ENCODE measurements at regions not wholly inside any gene's neighbourhood (a gene's known extent, or its start where the extent isn't known, plus 50 kb on each side); places are given as distances from the start of the nearest gene placed in this dataset.
A peak's percentile ranks its signal among the peaks of the same experiment; 100 is the strongest.
"Not testable (repeated sequence)": the region's sequence is repeated elsewhere in the genome, so short reads cannot be mapped to it uniquely, and the experiment has no call there.

GRCh38 chr10:14423111-14423744, 92.5 kb upstream of the FRMD4A start:
- no peak for DNase-seq

DNA sequence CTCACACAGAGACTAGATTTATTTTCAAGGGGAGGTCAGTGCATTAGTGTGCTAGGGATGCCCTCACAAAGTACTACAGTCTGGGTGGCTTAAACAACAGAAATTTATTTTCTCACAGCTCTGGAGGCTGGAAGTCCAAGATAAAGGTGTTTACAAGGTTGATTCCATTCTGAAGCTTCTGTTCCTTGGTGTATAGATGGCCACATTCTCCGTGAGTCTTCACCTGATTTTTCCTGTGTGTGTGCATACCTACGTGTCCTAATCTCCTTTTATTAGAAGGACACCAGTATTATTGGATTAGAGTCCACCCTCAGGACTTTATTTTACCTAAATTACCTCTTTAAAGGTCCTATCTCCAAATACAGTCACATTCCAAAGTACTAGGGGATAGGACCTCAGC, 91.7 kb upstream of the FRMD4A start:
- DNase-seq: no peak

DNA sequence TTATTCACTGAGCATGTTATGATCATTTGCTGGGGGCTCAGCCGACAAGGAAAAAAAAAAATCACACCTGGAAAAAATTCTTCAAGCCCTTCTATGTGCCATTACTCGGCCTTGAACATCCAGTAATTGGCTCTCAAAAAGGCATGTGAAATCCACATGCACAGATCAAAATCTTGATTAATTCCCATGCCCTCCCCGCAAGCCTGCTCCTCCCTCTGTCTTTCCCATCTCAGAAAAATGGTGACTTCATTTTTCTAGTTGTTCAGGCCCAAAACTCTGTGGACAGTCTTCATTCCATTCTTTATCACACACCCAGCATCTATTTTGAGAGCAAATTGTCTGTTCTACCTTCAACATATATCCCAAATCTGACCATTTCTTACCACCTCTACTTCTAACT, 91.2 kb upstream of the FRMD4A start:
- DNase-seq: no peak

DNA sequence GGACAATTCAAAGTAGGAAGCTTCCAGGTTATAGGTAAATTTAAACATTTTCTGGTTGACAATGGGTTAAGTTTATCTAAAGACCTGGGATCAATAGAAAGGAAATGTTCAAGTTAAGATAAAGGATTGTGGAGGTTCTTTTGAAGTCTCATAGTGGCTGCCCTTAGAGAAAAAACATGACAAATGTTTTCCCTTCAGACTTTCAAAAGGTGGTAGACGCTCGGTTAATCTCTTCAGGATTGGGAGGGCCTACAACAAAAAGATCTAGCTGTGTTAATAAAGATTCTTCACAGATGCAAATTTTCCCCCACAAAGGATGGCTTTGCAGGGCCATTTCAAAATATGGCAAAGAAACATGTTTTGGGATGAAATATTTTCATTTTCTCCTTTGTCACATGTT, 86.6 kb upstream of the FRMD4A start:
- not testable (repeated sequence) for DNase-seq

DNA sequence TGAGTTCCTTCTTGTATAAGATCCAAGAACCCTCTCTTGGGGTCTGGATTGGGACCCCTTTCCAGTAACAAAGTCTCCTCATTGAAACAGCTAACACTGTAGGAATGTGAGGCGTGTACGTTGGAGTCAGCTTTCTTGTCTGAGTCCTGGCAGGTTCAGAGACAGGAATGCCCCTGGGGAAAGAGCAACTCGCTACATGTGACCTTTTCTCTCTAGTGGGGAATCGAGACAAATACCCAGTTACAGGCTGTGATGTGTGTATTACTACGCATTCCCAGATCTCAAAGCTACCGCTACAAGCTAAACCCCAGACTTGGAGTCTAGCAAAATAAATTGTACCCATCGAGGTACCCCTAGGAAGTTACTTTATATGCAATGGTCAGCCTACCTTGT, 85.6 kb upstream of the FRMD4A start:
- no peak for DNase-seq

DNA sequence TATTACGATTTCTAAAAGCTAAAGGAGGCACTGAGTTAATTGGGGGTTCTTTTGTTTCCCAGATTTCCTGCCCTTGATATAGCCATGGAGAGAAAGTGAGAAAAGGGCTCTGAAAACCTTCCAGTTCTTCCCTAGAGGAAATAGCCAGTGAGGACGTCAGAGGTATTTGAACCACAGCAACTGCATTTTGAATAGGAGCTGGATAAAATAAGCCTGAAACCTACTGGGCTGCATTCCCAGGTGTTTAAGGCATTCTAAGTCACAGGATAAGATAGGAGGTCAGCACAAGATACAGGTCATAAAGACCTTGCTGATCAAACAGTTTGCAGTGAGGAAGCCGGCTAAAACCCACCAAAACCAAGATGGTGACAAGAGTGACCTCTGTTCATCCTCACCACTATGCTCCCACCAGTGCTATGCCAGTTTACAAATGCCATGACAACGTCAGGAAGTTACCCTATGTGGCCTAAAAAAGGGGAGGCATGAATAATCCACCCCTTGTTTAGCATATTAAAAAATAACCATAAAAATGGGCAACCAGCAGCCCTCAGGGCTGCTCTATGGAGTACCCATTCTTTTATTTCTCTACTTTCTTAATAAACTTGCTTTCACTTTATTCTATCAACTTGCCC, 85.1 kb upstream of the FRMD4A start:
- no peak for DNase-seq

GRCh38 chr10:14414901-14415300, 84.2 kb upstream of the FRMD4A start:
- DNase-seq: no peak

DNA sequence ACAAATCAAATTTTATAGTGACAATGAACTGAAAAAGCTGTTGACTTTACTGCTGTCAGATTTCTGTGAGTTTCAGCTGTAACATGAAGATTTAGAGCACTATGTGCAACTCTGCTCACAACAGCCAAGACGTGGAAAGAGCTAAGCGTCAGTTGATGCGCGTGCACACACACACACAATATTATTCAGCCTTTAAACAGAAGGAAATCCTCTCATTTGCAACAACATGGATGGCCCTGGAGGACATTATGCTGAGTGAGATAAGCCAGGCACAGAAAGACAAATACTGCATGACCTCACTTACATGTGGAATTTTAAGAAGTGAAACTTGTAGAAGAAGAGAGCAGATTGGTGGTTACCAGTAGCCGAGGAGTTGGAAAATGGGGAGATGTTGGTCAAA, 82.8 kb upstream of the FRMD4A start:
- DNase-seq: no peak

- DNase-seq: no peak
Observed at GRCh38 chr10:14412624-14413023, 81.9 kb upstream of the FRMD4A start.

DNA sequence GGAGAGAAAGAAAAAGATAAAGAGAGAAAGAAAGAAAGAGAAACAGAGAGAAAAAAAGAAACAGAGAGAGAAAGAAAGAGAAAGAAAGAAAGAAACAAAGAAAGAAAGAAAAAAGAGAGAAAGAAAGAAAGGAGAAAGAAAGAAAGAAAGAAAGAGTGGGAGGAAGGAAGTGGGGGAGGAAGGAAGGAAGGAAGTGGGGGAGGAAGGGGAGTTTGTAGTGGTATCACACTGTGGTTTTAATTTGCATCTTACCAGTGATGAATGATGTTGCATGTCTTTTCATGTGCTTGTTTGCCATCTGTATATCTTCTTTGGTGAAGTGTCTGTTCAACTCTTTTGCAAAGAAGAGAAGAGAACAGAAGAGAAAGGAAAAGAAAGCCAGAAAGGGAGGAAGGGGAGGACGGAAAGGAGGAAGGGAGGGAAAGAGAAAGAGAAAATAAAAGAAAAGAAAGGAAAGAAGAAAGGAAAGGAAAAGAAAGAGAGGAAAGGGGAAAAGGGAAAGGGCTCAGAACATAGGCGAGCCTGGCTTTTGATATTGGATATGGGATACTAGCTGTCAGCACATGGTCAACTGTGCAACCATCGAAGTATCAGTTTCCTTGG, 79.2 kb upstream of the FRMD4A start:
- no peak for DNase-seq

DNA sequence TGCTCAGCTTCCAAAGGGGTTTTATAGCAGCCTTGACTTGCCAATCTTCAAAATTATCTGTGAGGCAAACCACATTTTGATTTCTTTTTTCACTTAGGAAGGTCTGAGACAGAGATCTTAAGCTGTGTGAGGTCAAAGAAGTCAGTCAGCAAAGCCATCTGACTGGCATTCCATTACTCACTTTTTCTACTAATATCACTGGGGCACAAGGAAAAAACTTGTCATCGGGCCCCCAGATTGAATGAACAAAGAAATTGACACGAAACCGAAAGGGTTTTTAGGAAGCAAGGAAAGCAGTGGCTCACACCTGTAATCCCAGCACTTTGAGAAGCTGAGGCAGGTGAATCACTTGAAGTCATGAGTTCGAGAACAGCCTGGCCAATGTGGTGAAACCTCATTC, 78.5 kb upstream of the FRMD4A start:
- no peak for DNase-seq

DNA sequence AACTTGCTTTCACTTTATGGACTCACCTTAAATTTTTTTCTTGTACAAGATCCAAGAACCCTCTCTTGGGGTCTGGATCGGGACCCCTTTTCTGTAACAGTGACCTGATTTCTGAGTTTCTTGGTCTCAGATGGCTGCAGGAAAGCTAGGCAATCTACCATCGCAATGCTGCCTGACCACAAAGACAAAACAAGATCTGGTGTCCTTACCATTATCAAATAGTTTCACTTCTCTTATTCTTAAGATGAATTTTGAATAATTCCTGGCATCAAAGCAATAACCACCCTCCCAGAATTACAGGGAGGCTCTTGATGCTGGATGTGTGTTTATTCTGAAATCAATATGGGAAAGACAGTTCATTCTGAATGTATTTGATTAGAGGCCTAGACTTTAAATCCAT, 77.4 kb upstream of the FRMD4A start:
- DNase-seq: no peak

- no peak for DNase-seq
Observed at GRCh38 chr10:14407567-14407966, 76.8 kb upstream of the FRMD4A start.

GRCh38 chr10:14405076-14406065, 74.6 kb upstream of the FRMD4A start:
- DNase-seq: no peak

GRCh38 chr10:14403881-14404623, 73.3 kb upstream of the FRMD4A start:
- no peak for DNase-seq

- no peak for DNase-seq
Observed at GRCh38 chr10:14403359-14403758, 72.6 kb upstream of the FRMD4A start.

GRCh38 chr10:14399641-14400040, 68.9 kb upstream of the FRMD4A start:
- DNase-seq: no peak

- no peak for DNase-seq
Observed at GRCh38 chr10:14397066-14397465, 66.3 kb upstream of the FRMD4A start.

DNA sequence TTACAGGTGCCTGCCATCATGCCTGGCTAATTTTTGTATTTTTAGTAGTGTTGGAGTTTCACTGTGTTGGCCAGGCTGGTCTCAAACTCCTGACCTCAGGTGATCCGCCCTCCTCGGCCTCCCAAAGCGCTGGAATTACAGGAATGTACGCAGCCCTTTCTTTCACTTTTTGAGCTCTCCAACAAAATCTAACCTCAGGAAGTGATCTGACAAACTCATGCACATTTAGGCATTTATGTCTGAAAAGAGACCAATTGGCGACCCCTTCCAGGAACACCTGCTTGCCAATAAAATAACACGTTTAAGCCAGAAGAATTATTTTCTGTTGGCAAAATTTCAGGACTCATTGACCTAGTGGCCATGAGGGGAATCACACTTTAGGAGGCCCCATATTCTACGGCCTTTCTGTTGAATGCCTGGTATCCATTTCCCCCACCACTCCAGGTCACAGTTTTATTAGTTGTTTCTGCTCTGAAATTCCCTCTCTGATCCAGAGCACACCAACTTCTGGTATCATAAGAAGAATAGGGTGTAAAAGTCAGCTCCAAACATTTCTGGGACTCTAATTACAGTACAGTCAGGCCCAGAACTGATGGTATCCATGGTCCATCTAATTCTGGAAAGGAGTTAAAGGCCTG, 65.8 kb upstream of the FRMD4A start:
- DNase-seq: no peak

DNA sequence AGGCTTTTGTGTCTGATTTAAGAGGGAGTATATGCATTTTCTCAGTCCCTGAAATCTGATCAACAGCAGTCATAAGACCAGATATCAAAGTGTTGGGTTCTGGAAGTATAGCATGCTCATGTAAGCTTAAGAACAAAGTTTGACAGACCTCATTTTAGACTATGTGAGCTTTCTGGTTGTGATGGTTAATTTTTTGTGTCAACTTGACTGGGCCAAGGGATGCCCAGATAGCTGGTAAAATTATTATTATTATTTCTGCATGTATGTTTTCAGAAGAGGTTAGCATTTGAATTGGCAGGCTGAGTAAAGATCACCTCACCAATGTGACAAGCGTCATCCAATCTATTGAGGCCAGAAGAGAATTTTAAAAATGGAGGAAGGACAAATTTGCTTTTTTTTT, 63.5 kb upstream of the FRMD4A start:
- DNase-seq: no peak

DNA sequence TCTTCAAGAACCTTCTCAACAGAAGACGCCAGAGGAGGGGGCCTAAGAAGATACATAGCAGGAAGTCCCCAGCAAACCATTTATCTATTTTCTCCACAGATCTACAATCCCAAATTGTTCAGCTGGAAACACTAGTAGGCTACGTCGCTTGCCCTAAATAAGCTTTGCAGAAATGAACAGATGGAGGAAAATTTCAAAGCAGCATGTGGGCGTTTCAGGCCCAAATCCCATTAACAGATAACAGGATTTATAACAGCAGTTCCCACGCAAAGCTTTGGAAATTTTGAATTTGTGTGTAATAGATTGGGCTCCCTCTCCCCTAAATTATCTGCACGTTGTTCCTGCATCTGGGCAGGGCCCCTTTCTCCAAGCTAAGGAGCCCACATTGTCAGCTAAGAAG, 60.6 kb upstream of the FRMD4A start:
- DNase-seq: no peak

- DNase-seq: peak; percentile 21
Observed at GRCh38 chr10:14389981-14390590, 59.4 kb upstream of the FRMD4A start.
